RPMI7951 (cell line): ENCODE measurements at regions not wholly inside any gene's neighbourhood (a gene's known extent, or its start where the extent isn't known, plus 50 kb on each side); places are given as distances from the start of the nearest gene placed in this dataset.
"Not testable (repeated sequence)": the region's sequence is repeated elsewhere in the genome, so short reads cannot be mapped to it uniquely, and the experiment has no call there.

ENCODE experiments used
- DNase-seq: peaks from one replicate; pipeline ENCODE4 v3.0.0-alpha.2; 2012; ENCODE audit warnings: low read depth

- DNase-seq = no peak
Measured at GRCh38 chrX:148268673-148269072, 231.7 kb upstream of the AFF2 start.

GRCh38 chrX:148269513-148269912 lies 230.9 kb upstream of the AFF2 start:
- DNase-seq = no peak

- DNase-seq = no peak
Measured at GRCh38 chrX:148270499-148270898, 229.9 kb upstream of the AFF2 start.

DNA sequence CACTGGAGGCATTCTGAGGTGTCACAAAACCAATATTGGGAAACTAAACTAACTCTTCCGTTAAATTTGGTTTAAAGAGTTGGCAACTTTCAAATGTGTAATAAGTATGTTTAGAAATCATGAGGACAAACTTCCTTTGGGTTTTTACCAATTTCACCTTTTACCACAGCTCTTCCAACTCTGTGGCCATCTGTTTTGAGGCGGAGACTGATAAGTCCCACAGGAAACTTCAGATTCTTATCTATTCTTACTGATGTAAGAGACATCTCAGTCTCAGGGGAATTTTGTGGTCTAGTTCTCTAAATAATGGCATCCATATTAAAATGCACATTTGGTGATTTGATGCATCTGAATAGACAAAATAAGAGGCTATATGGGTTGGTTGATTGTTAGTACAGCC lies 229.2 kb upstream of the AFF2 start:
- peak; percentile 56 for DNase-seq

- no peak for DNase-seq
Measured at GRCh38 chrX:148281920-148282319, 218.5 kb upstream of the AFF2 start.

DNA sequence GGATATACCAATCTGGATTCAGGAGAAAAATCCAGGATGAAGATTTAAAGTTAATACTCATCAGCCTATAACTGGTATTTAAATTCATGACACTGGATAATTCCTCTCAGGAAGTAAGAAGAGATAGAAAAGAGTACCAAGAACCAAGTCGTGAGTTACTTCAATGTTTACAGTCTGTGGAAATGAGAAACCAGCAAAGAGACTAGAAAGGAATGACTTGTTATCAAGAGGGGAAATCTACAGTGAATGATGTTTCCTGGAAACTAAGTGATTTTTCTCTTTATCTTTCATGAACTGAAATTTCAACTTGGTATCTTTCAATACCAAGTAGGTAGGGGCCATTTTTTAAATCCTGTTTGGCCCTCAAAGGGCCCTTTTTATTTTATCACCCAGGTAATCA lies 217.9 kb upstream of the AFF2 start:
- DNase-seq = no peak

- DNase-seq = no peak
Measured at GRCh38 chrX:148284056-148284455, 216.4 kb upstream of the AFF2 start.

- DNase-seq = no peak
Measured at GRCh38 chrX:148284821-148285220, 215.6 kb upstream of the AFF2 start.

- no peak for DNase-seq
Measured at GRCh38 chrX:148288451-148288850, 212.0 kb upstream of the AFF2 start.

- no peak for DNase-seq
Measured at GRCh38 chrX:148290041-148290440, 210.4 kb upstream of the AFF2 start.

DNA sequence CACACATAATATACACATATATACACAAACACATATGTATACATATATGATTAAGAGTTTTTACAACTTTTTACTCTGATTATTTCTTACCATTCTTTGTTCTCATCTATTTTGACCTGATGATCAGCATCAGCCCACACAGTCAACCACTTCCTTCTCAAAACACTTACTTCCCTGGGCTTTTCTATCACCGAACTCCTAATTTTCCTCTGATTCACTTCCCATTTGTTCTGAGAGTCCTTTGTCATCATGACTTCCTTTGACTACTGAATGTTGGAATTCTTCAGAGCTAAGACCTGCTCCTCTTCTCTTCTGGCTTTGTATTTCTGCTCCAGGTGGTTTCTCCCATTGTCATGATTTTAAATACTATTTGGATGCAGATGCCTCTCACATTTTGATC lies 209.5 kb upstream of the AFF2 start:
- DNase-seq = no peak

DNA sequence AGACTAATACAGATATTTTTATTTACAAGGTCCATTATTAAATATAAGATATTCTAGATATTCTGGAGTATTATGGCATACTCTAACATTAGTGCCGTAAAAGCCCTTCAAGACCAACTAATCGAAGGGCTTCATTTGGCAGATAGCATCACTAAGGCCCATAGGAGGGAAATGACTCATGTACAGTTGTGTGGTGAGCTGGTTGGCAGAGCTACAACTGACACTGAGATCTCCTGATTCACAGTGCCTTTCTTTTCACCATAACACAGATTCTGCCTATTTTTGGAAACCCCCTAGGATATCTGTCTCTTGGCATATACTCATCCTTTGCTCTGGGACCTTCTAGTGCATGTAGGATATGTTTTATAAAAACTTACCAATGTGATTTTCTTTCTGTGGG lies 201.7 kb upstream of the AFF2 start:
- peak; percentile 86 for DNase-seq

DNA sequence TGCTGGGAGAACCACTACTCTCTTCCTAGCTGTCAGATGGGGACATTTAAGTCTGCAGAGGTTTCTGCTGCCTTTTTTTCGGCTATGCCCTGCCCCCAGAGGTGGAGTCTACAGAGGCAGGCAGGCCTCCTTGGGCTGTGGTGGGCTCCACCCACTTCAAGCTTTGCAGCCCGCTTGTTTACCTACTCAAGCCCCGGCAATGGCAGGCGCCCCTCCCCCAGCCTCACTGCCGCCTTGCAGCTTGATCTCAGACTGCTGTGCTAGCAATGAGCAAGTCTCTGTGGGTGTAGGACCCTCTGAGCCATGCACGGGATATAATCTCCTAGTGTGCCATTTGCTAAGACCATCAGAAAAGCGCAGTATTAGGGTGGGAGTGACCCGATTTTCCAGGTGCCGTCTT lies 195.2 kb upstream of the AFF2 start:
- not testable (repeated sequence) for DNase-seq

DNA sequence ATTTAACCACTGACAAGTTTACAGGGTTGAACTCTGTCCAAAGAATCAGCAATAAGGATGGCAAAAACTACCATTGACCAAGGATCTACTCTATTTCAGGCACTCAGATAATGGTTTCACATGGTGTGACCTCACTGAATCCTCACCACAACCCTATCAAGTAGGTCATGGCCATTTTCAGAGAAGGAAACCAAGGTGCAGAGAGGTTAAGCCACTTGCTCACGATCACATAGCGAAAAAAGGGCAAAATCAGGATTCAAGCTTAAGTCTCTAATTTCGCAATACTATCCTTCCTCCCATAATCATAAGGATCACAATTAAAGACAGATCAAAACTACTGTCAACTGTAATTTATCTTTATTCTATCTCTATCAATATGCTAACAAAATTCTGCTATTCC lies 191.0 kb upstream of the AFF2 start:
- DNase-seq = no peak

DNA sequence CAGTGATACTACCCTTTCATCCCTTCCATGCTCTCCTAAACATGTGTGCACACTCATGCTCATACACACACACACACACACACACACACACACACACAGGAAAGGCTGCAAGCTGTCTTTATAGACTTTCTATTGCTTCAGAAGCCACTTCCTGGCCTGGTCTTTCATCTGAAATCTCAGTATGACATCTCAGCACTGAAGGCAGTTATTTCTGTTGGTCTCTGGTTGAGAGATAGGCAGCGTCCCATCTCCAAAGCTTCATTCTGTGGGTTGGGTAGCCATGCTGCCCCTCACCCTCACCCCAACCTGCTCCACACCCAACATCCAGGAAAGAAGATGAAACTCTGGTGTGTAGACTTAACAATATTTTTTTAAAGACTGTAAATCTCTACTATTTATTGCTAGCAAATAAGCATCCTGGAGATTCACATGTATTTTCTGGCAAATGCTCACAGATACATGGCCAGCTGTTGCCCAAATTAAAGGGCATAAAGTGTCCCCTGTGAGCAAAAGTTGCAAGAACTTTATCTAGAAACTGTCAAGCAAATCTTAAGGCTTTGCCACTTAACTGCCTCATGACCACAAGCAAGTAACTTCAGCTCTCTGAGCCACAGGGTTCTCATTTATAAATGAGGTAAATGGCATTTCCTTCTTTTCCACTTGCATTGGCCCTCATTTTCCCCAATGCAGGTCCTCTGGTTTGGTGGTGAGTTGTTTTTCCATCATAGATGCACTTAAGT lies 189.8 kb upstream of the AFF2 start:
- no peak for DNase-seq

DNA sequence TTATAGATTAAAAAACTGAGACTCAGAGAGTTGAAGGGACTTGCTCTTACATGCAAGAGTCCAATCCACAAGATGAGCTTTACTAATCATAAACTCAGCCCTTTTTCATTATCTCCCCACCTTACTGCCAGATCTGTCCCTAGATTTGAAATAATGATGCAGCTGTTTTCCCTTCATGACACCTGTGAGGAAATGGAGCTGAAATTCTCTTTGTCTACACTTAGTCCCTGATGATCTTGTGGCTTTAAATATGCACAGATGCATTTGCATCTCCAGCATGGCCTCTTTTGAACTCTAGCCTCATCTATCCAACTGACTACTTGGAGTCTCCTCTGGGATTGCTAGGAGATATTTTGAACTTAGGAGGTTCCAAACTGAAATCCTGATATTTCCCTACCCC lies 188.9 kb upstream of the AFF2 start:
- no peak for DNase-seq

- DNase-seq = no peak
Measured at GRCh38 chrX:148314876-148315275, 185.5 kb upstream of the AFF2 start.

DNA sequence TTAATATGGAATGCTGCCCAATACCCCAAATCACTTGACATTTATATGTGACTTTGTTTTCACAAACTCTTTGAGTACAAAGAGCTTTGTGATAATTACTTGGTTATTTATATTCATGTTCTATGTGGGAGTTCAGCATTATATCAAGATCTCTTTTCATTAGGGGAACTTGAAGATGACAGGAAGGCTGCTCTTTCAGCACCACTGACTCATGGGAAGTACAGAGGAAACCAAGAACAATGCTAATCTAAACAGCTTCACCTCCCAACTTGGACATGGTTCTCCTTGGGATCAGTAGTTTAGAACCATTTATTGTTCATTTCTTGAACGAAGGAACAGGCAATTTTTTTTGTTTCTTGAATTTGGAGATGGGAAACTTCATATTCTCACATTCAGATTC lies 184.0 kb upstream of the AFF2 start:
- DNase-seq = no peak

- DNase-seq = no peak
Measured at GRCh38 chrX:148322906-148323305, 177.5 kb upstream of the AFF2 start.

- no peak for DNase-seq
Measured at GRCh38 chrX:148333989-148334388, 166.4 kb upstream of the AFF2 start.

GRCh38 chrX:148337873-148338272 lies 162.5 kb upstream of the AFF2 start:
- peak; percentile 4 for DNase-seq

GRCh38 chrX:148354916-148355315 lies 145.5 kb upstream of the AFF2 start:
- no peak for DNase-seq

GRCh38 chrX:148361641-148362040 lies 138.8 kb upstream of the AFF2 start:
- DNase-seq = no peak
